Liver (tissue), 3 donors: ENCODE measurements at regions not wholly inside any gene's neighbourhood (a gene's known extent, or its start where the extent isn't known, plus 50 kb on each side); places are given as distances from the start of the nearest gene placed in this dataset.

Experiments used
- CTCF ChIP-seq: fragments of 150-350 bp; IDR thresholded peaks from 2 replicates; pipeline ENCODE4 v1.5.1; 2017; ENCODE audit warnings: improper control_type of control experiment, low read depth, low read length; ENCODE audit not compliant: missing input control
- GABPA ChIP-seq, 2 donors: IDR thresholded peaks in 1 of 2; conservative IDR thresholded peaks in 1 of 2; 2 replicates each; pipeline ENCODE4 v1.6.1; 2016; ENCODE audit warnings: antibody characterized with exemption in 2 of 2, mild to moderate bottlenecking in 1 of 2, moderate library complexity in 1 of 2
- JUND ChIP-seq, 2 donors: IDR thresholded peaks; 2 replicates each; pipeline ENCODE4 v1.6.1; 2016; ENCODE audit warnings: antibody characterized with exemption in 2 of 2
- RAD21 ChIP-seq, 2 donors: IDR thresholded peaks; 2 replicates each; pipeline ENCODE4 v1.6.1; 2016; ENCODE audit warnings: antibody characterized with exemption in 2 of 2, mild to moderate bottlenecking in 2 of 2
- TAF1 ChIP-seq: conservative IDR thresholded peaks from 2 replicates; pipeline ENCODE4 v1.6.1; 2016; ENCODE audit warnings: antibody characterized with exemption, mild to moderate bottlenecking
- YY1 ChIP-seq: IDR thresholded peaks from 2 replicates; pipeline ENCODE4 v1.6.1; 2016; ENCODE audit warnings: antibody characterized with exemption, mild to moderate bottlenecking
- TF ChIP-seq, protein P1 (sequence below): IDR thresholded peaks from 2 replicates; pipeline ENCODE4 v1.6.1; 2016; ENCODE audit warnings: antibody characterized with exemption, mild to moderate bottlenecking
- TF ChIP-seq, protein P2 (sequence below): IDR thresholded peaks from 2 replicates; pipeline ENCODE4 v1.6.1; 2016; ENCODE audit warnings: antibody characterized with exemption
- TF ChIP-seq, protein P3 (sequence below): IDR thresholded peaks from 2 replicates; pipeline ENCODE4 v1.6.1; 2016; ENCODE audit warnings: antibody characterized with exemption
- donor health status: healthy.
- donor health status: healthy.

DNA sequence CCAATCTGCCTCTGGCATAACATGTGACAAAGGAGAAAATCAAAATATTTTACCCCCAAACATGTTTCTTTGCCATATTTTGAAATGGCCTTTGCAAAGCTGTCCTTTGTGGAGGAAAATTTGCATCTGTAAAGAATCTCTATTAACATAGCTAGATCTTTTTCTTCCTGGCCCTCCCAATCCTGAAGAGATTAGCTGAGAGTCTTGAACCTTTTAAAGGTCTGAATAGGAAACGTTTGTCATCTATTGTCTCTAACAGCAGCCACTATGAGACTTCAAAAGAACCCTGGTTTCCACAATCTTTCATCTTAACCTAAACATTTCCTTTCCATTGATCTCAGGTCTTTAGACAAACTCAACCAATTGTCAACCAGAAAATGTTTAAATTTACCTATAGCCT, 520.9 kb upstream of the TGFBR2 start:
- TF ChIP-seq YY1 = no peak
- no peak for TF ChIP-seq CTCF
- no peak for TF ChIP-seq JUND (IDR thresholded peaks at IDR 0.05)
- TF ChIP-seq, protein P1, sequence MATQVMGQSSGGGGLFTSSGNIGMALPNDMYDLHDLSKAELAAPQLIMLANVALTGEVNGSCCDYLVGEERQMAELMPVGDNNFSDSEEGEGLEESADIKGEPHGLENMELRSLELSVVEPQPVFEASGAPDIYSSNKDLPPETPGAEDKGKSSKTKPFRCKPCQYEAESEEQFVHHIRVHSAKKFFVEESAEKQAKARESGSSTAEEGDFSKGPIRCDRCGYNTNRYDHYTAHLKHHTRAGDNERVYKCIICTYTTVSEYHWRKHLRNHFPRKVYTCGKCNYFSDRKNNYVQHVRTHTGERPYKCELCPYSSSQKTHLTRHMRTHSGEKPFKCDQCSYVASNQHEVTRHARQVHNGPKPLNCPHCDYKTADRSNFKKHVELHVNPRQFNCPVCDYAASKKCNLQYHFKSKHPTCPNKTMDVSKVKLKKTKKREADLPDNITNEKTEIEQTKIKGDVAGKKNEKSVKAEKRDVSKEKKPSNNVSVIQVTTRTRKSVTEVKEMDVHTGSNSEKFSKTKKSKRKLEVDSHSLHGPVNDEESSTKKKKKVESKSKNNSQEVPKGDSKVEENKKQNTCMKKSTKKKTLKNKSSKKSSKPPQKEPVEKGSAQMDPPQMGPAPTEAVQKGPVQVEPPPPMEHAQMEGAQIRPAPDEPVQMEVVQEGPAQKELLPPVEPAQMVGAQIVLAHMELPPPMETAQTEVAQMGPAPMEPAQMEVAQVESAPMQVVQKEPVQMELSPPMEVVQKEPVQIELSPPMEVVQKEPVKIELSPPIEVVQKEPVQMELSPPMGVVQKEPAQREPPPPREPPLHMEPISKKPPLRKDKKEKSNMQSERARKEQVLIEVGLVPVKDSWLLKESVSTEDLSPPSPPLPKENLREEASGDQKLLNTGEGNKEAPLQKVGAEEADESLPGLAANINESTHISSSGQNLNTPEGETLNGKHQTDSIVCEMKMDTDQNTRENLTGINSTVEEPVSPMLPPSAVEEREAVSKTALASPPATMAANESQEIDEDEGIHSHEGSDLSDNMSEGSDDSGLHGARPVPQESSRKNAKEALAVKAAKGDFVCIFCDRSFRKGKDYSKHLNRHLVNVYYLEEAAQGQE = no peak
- TF ChIP-seq, protein P2, sequence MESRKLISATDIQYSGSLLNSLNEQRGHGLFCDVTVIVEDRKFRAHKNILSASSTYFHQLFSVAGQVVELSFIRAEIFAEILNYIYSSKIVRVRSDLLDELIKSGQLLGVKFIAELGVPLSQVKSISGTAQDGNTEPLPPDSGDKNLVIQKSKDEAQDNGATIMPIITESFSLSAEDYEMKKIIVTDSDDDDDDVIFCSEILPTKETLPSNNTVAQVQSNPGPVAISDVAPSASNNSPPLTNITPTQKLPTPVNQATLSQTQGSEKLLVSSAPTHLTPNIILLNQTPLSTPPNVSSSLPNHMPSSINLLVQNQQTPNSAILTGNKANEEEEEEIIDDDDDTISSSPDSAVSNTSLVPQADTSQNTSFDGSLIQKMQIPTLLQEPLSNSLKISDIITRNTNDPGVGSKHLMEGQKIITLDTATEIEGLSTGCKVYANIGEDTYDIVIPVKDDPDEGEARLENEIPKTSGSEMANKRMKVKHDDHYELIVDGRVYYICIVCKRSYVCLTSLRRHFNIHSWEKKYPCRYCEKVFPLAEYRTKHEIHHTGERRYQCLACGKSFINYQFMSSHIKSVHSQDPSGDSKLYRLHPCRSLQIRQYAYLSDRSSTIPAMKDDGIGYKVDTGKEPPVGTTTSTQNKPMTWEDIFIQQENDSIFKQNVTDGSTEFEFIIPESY = no peak
- TF ChIP-seq GABPA (IDR thresholded peaks at IDR 0.05 in 1 of 2, conservative IDR thresholded peaks at IDR 0.05 in 1 of 2) = no peak
- TF ChIP-seq, protein P3, sequence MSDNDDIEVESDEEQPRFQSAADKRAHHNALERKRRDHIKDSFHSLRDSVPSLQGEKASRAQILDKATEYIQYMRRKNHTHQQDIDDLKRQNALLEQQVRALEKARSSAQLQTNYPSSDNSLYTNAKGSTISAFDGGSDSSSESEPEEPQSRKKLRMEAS = no peak
- TF ChIP-seq RAD21 (IDR thresholded peaks at IDR 0.05) = no peak
- TF ChIP-seq TAF1 = no peak
